Esophagus muscularis mucosa (tissue), 4 donors: ENCODE measurements at regions not wholly inside any gene's neighbourhood (a gene's known extent, or its start where the extent isn't known, plus 50 kb on each side); places are given as distances from the start of the nearest gene placed in this dataset.

Experiments
- DNase-seq: peaks from one replicate; pipeline ENCODE4 v3.0.0-alpha.2; 2017; ENCODE audit errors: extremely low spot score
- H3K27ac ChIP-seq, 4 donors: fragments of 200-600 bp; sonication (generic); replicated peaks in 1 of 4; 1 replicate in 3 of 4; 2 replicates in 1 of 4; pipeline ENCODE4 v1.5.1; 2016 to 2019; ENCODE audit warnings: mild to moderate bottlenecking in 1 of 4
- H3K27me3 ChIP-seq, 4 donors: fragments of 200-600 bp; sonication (generic); one replicate each; pipeline versions ENCODE4 v1.5.1 to v1.6.0; 2016 to 2019
- H3K36me3 ChIP-seq, 4 donors: fragments of 200-600 bp; sonication (generic); one replicate each; pipeline ENCODE4 v1.5.1; 2016 to 2019
- H3K4me1 ChIP-seq, 4 donors: fragments of 200-600 bp; sonication (generic); one replicate each; pipeline ENCODE4 v1.5.1; 2016 to 2019
- H3K4me3 ChIP-seq, 4 donors: fragments of 200-600 bp; sonication (generic); 1 replicate in 2 of 4; 2 replicates in 2 of 4; pipeline ENCODE4 v1.5.1; 2016 to 2019; ENCODE audit warnings: mild to moderate bottlenecking in 4 of 4, moderate library complexity in 1 of 4
- H3K9me3 ChIP-seq, 4 donors: fragments of 200-600 bp; sonication (generic); 1 replicate in 3 of 4; 2 replicates in 1 of 4; pipeline ENCODE4 v1.5.1; 2016 to 2019
- CTCF ChIP-seq, 3 experiments: fragments of 200-600 bp in 2 of 3; fragments of 450-650 bp in 1 of 3; sonication (generic) in 2 of 3; IDR thresholded peaks; one replicate each; pipeline ENCODE4 v1.5.1; 2017 to 2019; ENCODE audit warnings: antibody characterized with exemption in 3 of 3, mild to moderate bottlenecking in 2 of 3, moderate library complexity in 1 of 3
- EP300 ChIP-seq: sonication (generic); formaldehyde crosslinking; IDR thresholded peaks from one replicate; pipeline ENCODE4 v1.6.1; 2017; ENCODE audit warnings: antibody characterized with exemption
- POLR2A ChIP-seq: fragments of 450-650 bp; IDR thresholded peaks from one replicate; pipeline ENCODE4 v1.6.1; 2017; ENCODE audit warnings: antibody characterized with exemption, moderate library complexity, mild to moderate bottlenecking, low read depth
- POLR2AphosphoS5 ChIP-seq, 2 donors: sonication (generic); formaldehyde crosslinking; IDR thresholded peaks; one replicate each; pipeline ENCODE4 v1.6.1; 2017; ENCODE audit warnings: antibody characterized with exemption in 2 of 2
- WGBS: methylation state at CpG from one replicate; pipeline ENCODE4 v1.1.5; 2018; 5-methylcytosine and 5-hydroxymethylcytosine counted together
- intact Hi-C: fragments of 100-400 bp; cut with DNase I; formaldehyde crosslinking; loops from one replicate; pipeline ENCODE4 v1.15.1; 2023

- Histone ChIP-seq H3K27ac (no peak overlapping the region), H3K27me3 (no peaks in the 10 kb centered on the region), H3K4me3 (no peak overlapping the region), H3K9me3 (no peaks in the 10 kb centered on the region), H3K4me1 (no peaks in the 10 kb centered on the region), H3K36me3 (no peaks in the 10 kb centered on the region)
- intact Hi-C loops: no loop called here
- WGBS: 73% methylated on average over 2 of the region's 2 CpGs
- no peak for TF ChIP-seq POLR2AphosphoS5 (IDR thresholded peaks at IDR 0.05)
- TF ChIP-seq POLR2A: no peak
- TF ChIP-seq EP300: no peak
- TF ChIP-seq CTCF (IDR thresholded peaks at IDR 0.05): no peak
- DNase-seq: no peak
Measured at GRCh38 chr2:156116113-156116512, 216.4 kb downstream of the NR4A2 start.

GRCh38 chr2:156115338-156115737 is 217.2 kb downstream of the NR4A2 start:
- intact Hi-C loops: no loop called here
- DNase-seq: no peak

GRCh38 chr2:156112323-156112722 is 220.2 kb downstream of the NR4A2 start:
- Histone ChIP-seq H3K9me3 (no peaks in the 10 kb centered on the region), H3K27ac (no peak overlapping the region), H3K27me3 (no peaks in the 10 kb centered on the region), H3K36me3 (no peaks in the 10 kb centered on the region), H3K4me3 (no peak overlapping the region), H3K4me1 (no peaks in the 10 kb centered on the region)
- no peak for TF ChIP-seq CTCF (IDR thresholded peaks at IDR 0.05)
- no peak for TF ChIP-seq POLR2AphosphoS5 (IDR thresholded peaks at IDR 0.05)
- no peak for TF ChIP-seq POLR2A
- no peak for TF ChIP-seq EP300
- DNase-seq: no peak
- intact Hi-C loops: no loop called here
- 70% methylated on average over 1 of the region's 1 CpG for WGBS

More at GRCh38 chr2:156115338-156115737, 217.2 kb downstream of the NR4A2 start:
- Histone ChIP-seq H3K4me3 (no peak overlapping the region), H3K27ac (no peak overlapping the region), H3K4me1 (no peaks in the 10 kb centered on the region), H3K27me3 (no peaks in the 10 kb centered on the region), H3K9me3 (no peaks in the 10 kb centered on the region), H3K36me3 (no peaks in the 10 kb centered on the region)
- WGBS: 87% methylated on average over 3 of the region's 3 CpGs
- TF ChIP-seq POLR2AphosphoS5 (IDR thresholded peaks at IDR 0.05) (no peak), EP300 (no peak), POLR2A (no peak), CTCF (IDR thresholded peaks at IDR 0.05) (no peak)

- H3K9me3 ChIP-seq: no peaks in the 10 kb centered on the region
- DNase-seq: no peak
Measured at GRCh38 chr2:156110890-156111289, 221.6 kb downstream of the NR4A2 start.

More at GRCh38 chr2:156110890-156111289, 221.6 kb downstream of the NR4A2 start:
- Histone ChIP-seq H3K4me3 (no peak overlapping the region), H3K27me3 (no peaks in the 10 kb centered on the region), H3K27ac (no peak overlapping the region), H3K4me1 (no peaks in the 10 kb centered on the region), H3K36me3 (no peaks in the 10 kb centered on the region)
- intact Hi-C loops: no loop called here
- WGBS: 51% methylated on average over 2 of the region's 2 CpGs
- TF ChIP-seq EP300 (no peak), CTCF (IDR thresholded peaks at IDR 0.05) (no peak), POLR2AphosphoS5 (IDR thresholded peaks at IDR 0.05) (no peak), POLR2A (no peak)
